Fibroblast of mammary gland (primary cell): ENCODE measurements at regions not wholly inside any gene's neighbourhood (a gene's known extent, or its start where the extent isn't known, plus 50 kb on each side); places are given as distances from the start of the nearest gene placed in this dataset.

ENCODE experiments used
- DNase-seq: peaks from one replicate; pipeline ENCODE4 v3.0.0-alpha.2; 2010; ENCODE audit warnings: low read depth
- H3K4me3 ChIP-seq: 2 replicates; pipeline ENCODE4 v1.5.1; 2011; ENCODE audit warnings: low read depth, mild to moderate bottlenecking, low read length, moderate library complexity; ENCODE audit not compliant: control insufficient read depth
- TF ChIP-seq, protein P1 (sequence below): conservative IDR thresholded peaks from 2 replicates; pipeline ENCODE4 v1.5.1; 2011; ENCODE audit warnings: low read depth, low read length, inconsistent platforms; ENCODE audit not compliant: control insufficient read depth, insufficient read depth

GRCh38 chr2:423479-423878 is 135.6 kb upstream of the ALKAL2 start:
- no peak for DNase-seq
- H3K4me3 ChIP-seq = no peak overlapping the region
- TF ChIP-seq, protein P1, sequence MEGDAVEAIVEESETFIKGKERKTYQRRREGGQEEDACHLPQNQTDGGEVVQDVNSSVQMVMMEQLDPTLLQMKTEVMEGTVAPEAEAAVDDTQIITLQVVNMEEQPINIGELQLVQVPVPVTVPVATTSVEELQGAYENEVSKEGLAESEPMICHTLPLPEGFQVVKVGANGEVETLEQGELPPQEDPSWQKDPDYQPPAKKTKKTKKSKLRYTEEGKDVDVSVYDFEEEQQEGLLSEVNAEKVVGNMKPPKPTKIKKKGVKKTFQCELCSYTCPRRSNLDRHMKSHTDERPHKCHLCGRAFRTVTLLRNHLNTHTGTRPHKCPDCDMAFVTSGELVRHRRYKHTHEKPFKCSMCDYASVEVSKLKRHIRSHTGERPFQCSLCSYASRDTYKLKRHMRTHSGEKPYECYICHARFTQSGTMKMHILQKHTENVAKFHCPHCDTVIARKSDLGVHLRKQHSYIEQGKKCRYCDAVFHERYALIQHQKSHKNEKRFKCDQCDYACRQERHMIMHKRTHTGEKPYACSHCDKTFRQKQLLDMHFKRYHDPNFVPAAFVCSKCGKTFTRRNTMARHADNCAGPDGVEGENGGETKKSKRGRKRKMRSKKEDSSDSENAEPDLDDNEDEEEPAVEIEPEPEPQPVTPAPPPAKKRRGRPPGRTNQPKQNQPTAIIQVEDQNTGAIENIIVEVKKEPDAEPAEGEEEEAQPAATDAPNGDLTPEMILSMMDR = no peak

DNA sequence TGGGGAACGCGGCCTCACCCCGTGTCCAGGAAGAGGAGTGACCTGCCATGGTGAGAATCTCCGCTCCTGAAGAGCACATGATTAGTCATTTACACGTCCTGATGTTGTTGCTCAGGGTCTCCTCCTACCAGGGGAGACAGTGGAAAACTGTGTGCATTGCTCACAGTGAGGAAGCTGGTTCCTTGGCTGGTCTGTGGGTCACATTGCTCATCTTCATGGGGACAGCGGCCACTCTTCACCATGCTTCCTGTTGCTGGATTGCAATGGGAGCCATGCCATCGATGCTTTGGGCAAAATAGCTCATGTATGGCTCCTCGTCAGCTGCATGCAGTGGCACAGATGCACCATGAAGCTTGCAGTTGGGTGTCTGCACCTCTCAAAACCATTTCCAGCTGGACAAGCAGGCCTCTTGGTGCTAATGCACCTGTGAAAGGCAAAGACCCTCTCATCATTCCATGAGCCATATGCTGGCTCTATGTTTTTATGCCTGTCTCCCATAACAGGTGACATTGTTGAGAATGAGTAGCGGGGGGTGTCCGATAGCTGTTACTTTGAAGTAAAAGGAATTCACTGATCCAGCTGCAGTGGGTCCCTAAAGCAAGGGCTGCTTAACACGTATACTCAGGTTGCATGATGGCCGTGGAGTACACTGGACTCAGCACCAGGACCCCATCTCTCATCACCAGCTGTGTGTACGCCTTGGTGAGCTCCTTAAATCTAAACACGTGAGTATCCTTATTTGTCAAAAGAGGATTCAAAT is 135.0 kb upstream of the ALKAL2 start:
- H3K4me3 ChIP-seq = no peak overlapping the region
- TF ChIP-seq, protein P1 = no peak
- DNase-seq = no peak

- DNase-seq = no peak
- TF ChIP-seq, protein P1 = no peak
These were observed 133.5 kb upstream of the ALKAL2 start for GRCh38 chr2:421406-421805.

GRCh38 chr2:419687-420317 is 131.9 kb upstream of the ALKAL2 start:
- TF ChIP-seq, protein P1 = no peak
- no peak for DNase-seq
- no peak overlapping the region for H3K4me3 ChIP-seq

More at GRCh38 chr2:421406-421805, 133.5 kb upstream of the ALKAL2 start:
- H3K4me3 ChIP-seq = no peak overlapping the region

- TF ChIP-seq, protein P1 = no peak
- DNase-seq = no peak
- H3K4me3 ChIP-seq = no peak overlapping the region
These were observed 129.8 kb upstream of the ALKAL2 start for GRCh38 chr2:417662-418061.

DNA sequence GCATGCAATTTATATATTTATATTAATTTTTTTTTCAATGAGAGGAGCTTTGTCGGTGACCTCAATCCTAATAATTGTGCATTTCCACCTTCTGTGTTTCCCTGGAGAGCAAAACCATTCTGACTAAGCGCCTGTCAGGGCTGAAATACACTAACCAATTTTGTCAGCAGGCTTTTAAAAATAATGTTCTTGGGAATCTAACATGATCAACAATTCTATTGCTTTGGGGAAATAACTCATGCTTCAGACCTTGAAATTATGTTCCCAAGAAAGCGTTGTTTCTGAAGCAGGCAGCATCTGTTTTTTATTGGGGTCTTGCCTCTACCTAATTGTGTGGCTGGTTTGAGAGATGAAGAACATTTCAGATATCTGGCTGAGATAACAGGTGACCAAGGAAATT is 129.1 kb upstream of the ALKAL2 start:
- TF ChIP-seq, protein P1 = no peak
- H3K4me3 ChIP-seq = no peak overlapping the region
- no peak for DNase-seq
